Gastrocnemius medialis (tissue), 4 donors: ENCODE measurements at regions not wholly inside any gene's neighbourhood (a gene's known extent, or its start where the extent isn't known, plus 50 kb on each side); places are given as distances from the start of the nearest gene placed in this dataset.

Source experiments
- POLR2A ChIP-seq, 2 donors: fragments of 450-650 bp; IDR thresholded peaks; one replicate each; pipeline ENCODE4 v1.6.1; 2017; ENCODE audit warnings: antibody characterized with exemption in 2 of 2, mild to moderate bottlenecking in 2 of 2, moderate library complexity in 2 of 2
- TF ChIP-seq, protein P1 (sequence below), 5 experiments: fragments of 450-650 bp in 3 of 5; fragments of 200-600 bp in 2 of 5; sonication (generic) in 2 of 5; IDR thresholded peaks in 4 of 5; conservative IDR thresholded peaks in 1 of 5; 1 replicate in 4 of 5; 2 replicates in 1 of 5; pipeline ENCODE4 v1.5.1; 2016 to 2019; ENCODE audit warnings: antibody characterized with exemption in 5 of 5, mild to moderate bottlenecking in 3 of 5, moderate library complexity in 3 of 5

DNA sequence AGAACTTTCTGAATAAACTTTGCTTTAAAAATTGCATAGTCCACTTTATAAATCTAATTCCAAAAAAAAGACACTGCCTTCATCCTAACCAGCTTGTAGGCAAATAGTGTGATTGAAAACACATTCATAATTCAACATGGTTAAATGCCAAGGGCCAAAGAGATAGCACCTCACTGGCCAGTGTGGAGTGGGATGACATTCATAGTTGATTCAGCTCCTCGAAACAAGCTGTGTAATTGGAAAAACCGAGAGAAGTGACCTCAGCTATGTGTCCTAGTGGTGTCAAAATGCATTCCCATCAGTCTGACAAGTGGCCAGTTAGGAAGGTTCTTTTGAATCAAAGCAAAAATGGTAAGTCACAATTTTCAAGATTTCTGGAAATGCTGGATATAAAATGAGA lies 1068.5 kb upstream of the CELF4 start:
- TF ChIP-seq, protein P1, sequence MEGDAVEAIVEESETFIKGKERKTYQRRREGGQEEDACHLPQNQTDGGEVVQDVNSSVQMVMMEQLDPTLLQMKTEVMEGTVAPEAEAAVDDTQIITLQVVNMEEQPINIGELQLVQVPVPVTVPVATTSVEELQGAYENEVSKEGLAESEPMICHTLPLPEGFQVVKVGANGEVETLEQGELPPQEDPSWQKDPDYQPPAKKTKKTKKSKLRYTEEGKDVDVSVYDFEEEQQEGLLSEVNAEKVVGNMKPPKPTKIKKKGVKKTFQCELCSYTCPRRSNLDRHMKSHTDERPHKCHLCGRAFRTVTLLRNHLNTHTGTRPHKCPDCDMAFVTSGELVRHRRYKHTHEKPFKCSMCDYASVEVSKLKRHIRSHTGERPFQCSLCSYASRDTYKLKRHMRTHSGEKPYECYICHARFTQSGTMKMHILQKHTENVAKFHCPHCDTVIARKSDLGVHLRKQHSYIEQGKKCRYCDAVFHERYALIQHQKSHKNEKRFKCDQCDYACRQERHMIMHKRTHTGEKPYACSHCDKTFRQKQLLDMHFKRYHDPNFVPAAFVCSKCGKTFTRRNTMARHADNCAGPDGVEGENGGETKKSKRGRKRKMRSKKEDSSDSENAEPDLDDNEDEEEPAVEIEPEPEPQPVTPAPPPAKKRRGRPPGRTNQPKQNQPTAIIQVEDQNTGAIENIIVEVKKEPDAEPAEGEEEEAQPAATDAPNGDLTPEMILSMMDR (IDR thresholded peaks at IDR 0.05 in 4 of 5, conservative IDR thresholded peaks at IDR 0.05 in 1 of 5) = no peak
- TF ChIP-seq POLR2A (IDR thresholded peaks at IDR 0.05) = no peak
